ENCODE measurements at regions not wholly inside any gene's neighbourhood (a gene's known extent, or its start where the extent isn't known, plus 50 kb on each side); places are given as distances from the start of the nearest gene placed in this dataset.

- TF ChIP-seq CTCF (IDR thresholded peaks at IDR 0.05; ENCODE audit: low read depth, low read length) (no peak), EZH2phosphoT487 (IDR thresholded peaks at IDR 0.05; ENCODE audit: low read depth) (no peak)
These were observed 672.1 kb downstream of the STK39 start for GRCh38 chr2:167575276-167575675.

All from OCI-LY3 (cell line).